GM23338 (cell line): ENCODE measurements at regions not wholly inside any gene's neighbourhood (a gene's known extent, or its start where the extent isn't known, plus 50 kb on each side); places are given as distances from the start of the nearest gene placed in this dataset.

Experiments used
- ATAC-seq: fragments of 200-7000 bp; cut with Tn5 transposase; 3 replicates; pipeline ENCODE4 v1.9.1; 2020
- DNase-seq: peaks from one replicate; pipeline ENCODE4 v3.0.0-alpha.2; 2015; ENCODE audit warnings: low spot score
- H2AFZ ChIP-seq: fragments of 200-600 bp; sonication (generic); 2 replicates; pipeline ENCODE4 v1.8.0; 2016; ENCODE audit warnings: antibody characterized with exemption, mild to moderate bottlenecking, moderate library complexity
- H3F3A ChIP-seq: fragments of 200-600 bp; sonication (generic); replicated peaks from 2 replicates; pipeline ENCODE4 v1.8.0; 2017; ENCODE audit warnings: antibody characterized with exemption, mixed run types, low read depth
- H3K27ac ChIP-seq: fragments of 200-600 bp; sonication (generic); 2 replicates; pipeline ENCODE4 v1.6.1; 2016; ENCODE audit warnings: low read depth
- H3K27me3 ChIP-seq: fragments of 200-600 bp; sonication (generic); 2 replicates; pipeline ENCODE4 v1.8.0; 2016; ENCODE audit warnings: mild to moderate bottlenecking, mixed run types, moderate library complexity; ENCODE audit not compliant: insufficient read depth
- H3K36me3 ChIP-seq: fragments of 200-600 bp; sonication (generic); 2 replicates; pipeline ENCODE4 v1.8.0; 2016; ENCODE audit warnings: mild to moderate bottlenecking; ENCODE audit not compliant: insufficient read depth
- H3K4me1 ChIP-seq: fragments of 200-600 bp; sonication (generic); 2 replicates; pipeline ENCODE4 v1.8.0; 2016; ENCODE audit warnings: mild to moderate bottlenecking, moderate library complexity; ENCODE audit not compliant: insufficient read depth
- H3K4me2 ChIP-seq: fragments of 200-600 bp; sonication (generic); 2 replicates; pipeline ENCODE4 v1.7.1; 2017; ENCODE audit warnings: mixed run types
- H3K4me3 ChIP-seq: fragments of 200-600 bp; sonication (generic); 2 replicates; pipeline ENCODE4 v1.6.1; 2016; ENCODE audit warnings: mixed run types
- H3K79me2 ChIP-seq: fragments of 200-600 bp; sonication (generic); replicated peaks from 2 replicates; pipeline ENCODE4 v1.8.0; 2017; ENCODE audit warnings: mild to moderate bottlenecking; ENCODE audit not compliant: insufficient read depth
- H3K9me2 ChIP-seq: fragments of 200-600 bp; sonication (generic); 2 replicates; pipeline ENCODE4 v1.8.0; 2017; ENCODE audit not compliant: insufficient read depth
- H4K20me1 ChIP-seq: fragments of 200-600 bp; sonication (generic); replicated peaks from 2 replicates; pipeline ENCODE4 v1.8.0; 2017; ENCODE audit warnings: mild to moderate bottlenecking; ENCODE audit not compliant: insufficient read depth
- H3K27ac Mint-ChIP-seq: 2 replicates; pipeline ENCODE4 v1.8.0; 2020; ENCODE audit warnings: inconsistent platforms, mild to moderate bottlenecking, moderate library complexity, mixed read lengths
- H3K27me3 Mint-ChIP-seq: 3 replicates; pipeline ENCODE4 v1.8.0; 2022; ENCODE audit warnings: low read depth, mild to moderate bottlenecking, moderate library complexity, mixed read lengths, inconsistent platforms; ENCODE audit not compliant: insufficient read depth, poor library complexity
- H3K36me3 Mint-ChIP-seq: 3 replicates; pipeline ENCODE4 v1.8.0; 2021; ENCODE audit warnings: low read depth, mild to moderate bottlenecking, inconsistent platforms, moderate library complexity, mixed read lengths
- H3K4me1 Mint-ChIP-seq: 3 replicates; pipeline ENCODE4 v1.8.0; 2020; ENCODE audit warnings: mild to moderate bottlenecking, inconsistent platforms, mixed read lengths
- H3K4me3 Mint-ChIP-seq: 3 replicates; pipeline ENCODE4 v1.8.0; 2021; ENCODE audit warnings: moderate library complexity, mild to moderate bottlenecking, inconsistent platforms, mixed read lengths
- H3K9me3 Mint-ChIP-seq: 3 replicates; pipeline ENCODE4 v1.8.0; 2020; ENCODE audit warnings: moderate library complexity, mild to moderate bottlenecking, inconsistent platforms, mixed read lengths
- CREB1 ChIP-seq: fragments of 250-450 bp; sonication (Bioruptor Pico); IDR thresholded peaks from 2 replicates; pipeline ENCODE4 v1.5.0; 2020; ENCODE audit warnings: low read depth, mild to moderate bottlenecking, moderate library complexity
- EZH2 ChIP-seq: fragments of 200-600 bp; sonication (generic); IDR thresholded peaks from one replicate; pipeline ENCODE4 v1.8.0; 2017; ENCODE audit warnings: antibody characterized with exemption, mild to moderate bottlenecking, low read depth; ENCODE audit not compliant: unreplicated experiment
- JUNB ChIP-seq: IDR thresholded peaks from one replicate; pipeline ENCODE4 v1.6.1; 2016; ENCODE audit warnings: antibody characterized with exemption; ENCODE audit not compliant: unreplicated experiment
- REST ChIP-seq: IDR thresholded peaks from one replicate; pipeline ENCODE4 v1.6.1; 2018; ENCODE audit warnings: antibody characterized with exemption; ENCODE audit not compliant: unreplicated experiment
- STAT1 ChIP-seq: IDR thresholded peaks from one replicate; pipeline ENCODE4 v1.6.1; 2016; ENCODE audit warnings: antibody characterized with exemption; ENCODE audit not compliant: unreplicated experiment
- ZNF114 ChIP-seq: fragments of 250-450 bp; sonication (Bioruptor Pico); IDR thresholded peaks from 2 replicates; pipeline ENCODE4 v1.5.0; 2020; ENCODE audit warnings: mild to moderate bottlenecking, moderate library complexity
- ZNF331 ChIP-seq: fragments of 250-450 bp; sonication (Bioruptor Pico); IDR thresholded peaks from 2 replicates; pipeline ENCODE4 v1.5.0; 2020; ENCODE audit warnings: low read depth, mild to moderate bottlenecking, moderate library complexity

- Histone ChIP-seq H3K4me3 (no peak overlapping the region), H4K20me1 (peaks cover 19% of the 10 kb centered on the region; the same call in 1 of the 2 replicates), H3K4me1 (peaks cover 62% of the 10 kb centered on the region), H3K36me3 (no peaks in the 10 kb centered on the region), H2AFZ (no peak overlapping the region), H3K79me2 (peaks cover 98% of the 10 kb centered on the region), H3K9me2 (no peaks in the 10 kb centered on the region), H3K4me2 (no peak overlapping the region), H3K27ac (peak overlapping the region; percentile 66; the same call in 1 of the 2 replicates), H3F3A (peaks cover 8% of the 10 kb centered on the region; the same call in 1 of the 2 replicates), H3K27me3 (no peaks in the 10 kb centered on the region)
- peaks cover 30% of the 10 kb centered on the region for H3K27me3 Mint-ChIP-seq
- H3K4me3 Mint-ChIP-seq = no peak overlapping the region
- H3K27ac Mint-ChIP-seq = peak overlapping the region; percentile 86; the same call in 1 of the 2 replicates
- DNase-seq = no peak
- H3K9me3 Mint-ChIP-seq = no peaks in the 10 kb centered on the region; the same call in 1 of the 3 replicates
- no peak for TF ChIP-seq REST
- H3K4me1 Mint-ChIP-seq = peaks cover 93% of the 10 kb centered on the region
- H3K36me3 Mint-ChIP-seq = peaks cover 7% of the 10 kb centered on the region; the same call in 2 of the 3 replicates
- no peak for ATAC-seq
Observed at GRCh38 chr12:124505001-124505818, 62.2 kb downstream of the NCOR2 start.

- Mint-ChIP-seq H3K27me3 (peaks cover 30% of the 10 kb centered on the region), H3K27ac (peak overlapping the region; percentile 25), H3K36me3 (peaks cover 7% of the 10 kb centered on the region; the same call in 2 of the 3 replicates), H3K9me3 (no peaks in the 10 kb centered on the region; the same call in 1 of the 3 replicates), H3K4me3 (no peak overlapping the region; the same call in 2 of the 3 replicates), H3K4me1 (peaks cover 91% of the 10 kb centered on the region)
- peak; percentile 59 for DNase-seq
- Histone ChIP-seq H3K27me3 (no peaks in the 10 kb centered on the region), H3K79me2 (peaks cover 98% of the 10 kb centered on the region), H3K4me2 (no peak overlapping the region), H3K9me2 (no peaks in the 10 kb centered on the region), H2AFZ (no peak overlapping the region), H3K4me3 (no peak overlapping the region), H4K20me1 (peaks cover 19% of the 10 kb centered on the region; the same call in 1 of the 2 replicates), H3K27ac (peak overlapping the region; percentile 66; the same call in 1 of the 2 replicates), H3K4me1 (peaks cover 66% of the 10 kb centered on the region), H3F3A (peaks cover 8% of the 10 kb centered on the region; the same call in 1 of the 2 replicates), H3K36me3 (no peaks in the 10 kb centered on the region)
- no peak for TF ChIP-seq ZNF114 (CRISPR knock-in tag)
- no peak for TF ChIP-seq REST
- TF ChIP-seq STAT1 = no peak
- no peak for TF ChIP-seq CREB1 (CRISPR knock-in tag)
- TF ChIP-seq EZH2 = no peak
- no peak for TF ChIP-seq ZNF331 (CRISPR knock-in tag)
- no peak for TF ChIP-seq JUNB
- peak; percentile 14 for ATAC-seq
Observed at GRCh38 chr12:124504273-124505000, 63.0 kb downstream of the NCOR2 start.
